PC-3 (cell line): ENCODE measurements at regions not wholly inside any gene's neighbourhood (a gene's known extent, or its start where the extent isn't known, plus 50 kb on each side); places are given as distances from the start of the nearest gene placed in this dataset.
A peak's percentile ranks its signal among the peaks of the same experiment; 100 is the strongest.

Experiments
- ATAC-seq: fragments of 200-7000 bp; cut with Tn5 transposase; 2 replicates; pipeline ENCODE4 v1.9.1; 2020; ENCODE audit warnings: mild to moderate bottlenecking, moderate library complexity
- BruUV-seq: library from RNA; stranded (reverse); fragments of 400-500 nt; replicated peaks from 2 replicates; lab custom pipeline; 2021; lab: Mats Ljungman, UMichigan
- CTCF ChIA-PET: fragments of 300-600 bp; sonication (Branson Sonifier 250); formaldehyde crosslinking; loops from one replicate; lab custom pipeline; 2022; ENCODE audit warnings: antibody characterized with exemption; lab: Charles Lee
- POLR2A ChIA-PET: fragments of 300-600 bp; sonication (Branson Sonifier 250); formaldehyde crosslinking; loops from one replicate; lab custom pipeline; 2022; ENCODE audit warnings: antibody characterized with exemption; ENCODE audit not compliant: unreplicated experiment; lab: Charles Lee
- DNase-seq: peaks from one replicate; pipeline ENCODE4 v3.0.0-alpha.2; 2015
- H2AFZ ChIP-seq: fragments of 300-600 bp; sonication (generic); 2 replicates; pipeline ENCODE4 v1.6.0; 2016; ENCODE audit warnings: antibody characterized with exemption, low read length
- H3F3A ChIP-seq: fragments of 300-600 bp; sonication (generic); one replicate; pipeline ENCODE4 v1.6.0; 2017; ENCODE audit warnings: antibody characterized with exemption, low read length, control low read depth, mild to moderate bottlenecking; ENCODE audit not compliant: unreplicated experiment
- H3K27ac ChIP-seq: fragments of 300-600 bp; sonication (generic); 2 replicates; pipeline ENCODE4 v1.5.1; 2016; ENCODE audit warnings: mild to moderate bottlenecking, low read length
- H3K27me3 ChIP-seq: fragments of 300-600 bp; sonication (generic); 2 replicates; pipeline ENCODE4 v1.6.1; 2016; ENCODE audit warnings: low read length, mixed read lengths
- H3K36me3 ChIP-seq: fragments of 300-600 bp; sonication (generic); 2 replicates; pipeline ENCODE4 v1.6.1; 2016; ENCODE audit warnings: low read depth, mixed run types, low read length, mixed read lengths
- H3K4me1 ChIP-seq: fragments of 300-600 bp; sonication (generic); 2 replicates; pipeline ENCODE4 v1.5.1; 2016; ENCODE audit warnings: low read length; ENCODE audit not compliant: insufficient read depth
- H3K4me2 ChIP-seq: fragments of 300-600 bp; sonication (generic); 2 replicates; pipeline ENCODE4 v1.6.0; 2016; ENCODE audit warnings: low read length
- H3K4me3 ChIP-seq: fragments of 300-600 bp; sonication (generic); 2 replicates; pipeline ENCODE4 v1.5.1; 2016; ENCODE audit warnings: mild to moderate bottlenecking, low read length, mixed read lengths
- H3K79me2 ChIP-seq: fragments of 300-600 bp; sonication (generic); 2 replicates; pipeline ENCODE4 v1.6.1; 2017; ENCODE audit warnings: low read length, mixed read lengths
- H3K9ac ChIP-seq: fragments of 300-600 bp; sonication (generic); 2 replicates; pipeline ENCODE4 v1.6.0; 2016; ENCODE audit warnings: mild to moderate bottlenecking, low read length
- H3K9me2 ChIP-seq: fragments of 300-600 bp; sonication (generic); replicated peaks from 2 replicates; pipeline ENCODE4 v1.6.1; 2016; ENCODE audit warnings: mixed run types, low read length, mixed read lengths
- H3K9me3 ChIP-seq: fragments of 300-600 bp; sonication (generic); 2 replicates; pipeline ENCODE4 v1.6.1; 2016; ENCODE audit warnings: low read length, mixed read lengths
- H4K20me1 ChIP-seq: fragments of 300-600 bp; sonication (generic); 2 replicates; pipeline ENCODE4 v1.6.1; 2016; ENCODE audit warnings: low read length, mixed read lengths
- EZH2 ChIP-seq: fragments of 300-600 bp; sonication (generic); IDR thresholded peaks from one replicate; pipeline ENCODE4 v1.6.1; 2017; ENCODE audit warnings: antibody characterized with exemption, mild to moderate bottlenecking, low read length; ENCODE audit not compliant: unreplicated experiment
- EZH2phosphoT487 ChIP-seq: fragments of 300-600 bp; sonication (generic); IDR thresholded peaks from 2 replicates; pipeline ENCODE4 v1.6.1; 2018; ENCODE audit warnings: mild to moderate bottlenecking, antibody characterized with exemption, low read length, borderline replicate concordance
- intact Hi-C: fragments of 100-400 bp; cut with micrococcal nuclease; formaldehyde crosslinking; loops from 2 replicates; pipeline ENCODE4 v1.9.0; 2023
- TF ChIP-seq, protein P1 (sequence below): fragments of 300-600 bp; sonication (generic); conservative IDR thresholded peaks from 2 replicates; pipeline ENCODE4 v1.5.1; 2017; ENCODE audit warnings: antibody characterized with exemption, low read depth, mild to moderate bottlenecking, low read length

DNA sequence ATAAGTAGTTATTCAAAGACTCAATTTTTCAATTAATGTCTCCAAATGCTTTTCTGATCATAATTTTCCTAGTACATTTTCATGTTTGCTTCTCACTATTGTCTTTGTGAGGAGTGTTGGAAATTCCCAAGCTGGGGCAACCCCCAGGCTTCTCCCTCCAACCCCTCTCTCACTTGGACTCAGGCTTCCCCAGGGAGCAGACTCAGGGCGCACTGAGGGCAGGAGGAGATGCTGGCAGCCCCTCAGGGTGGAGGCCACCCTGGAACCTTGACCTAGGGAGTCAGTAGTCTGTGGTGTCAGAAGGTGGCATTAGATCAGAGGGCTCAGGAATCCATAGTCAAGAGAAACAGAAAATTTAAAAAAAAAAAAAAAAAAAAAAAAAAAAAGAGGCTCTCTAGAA lies 86.5 kb upstream of the IRS2 start:
- peaks cover 45% of the 10 kb centered on the region for H3K4me1 ChIP-seq

DNA sequence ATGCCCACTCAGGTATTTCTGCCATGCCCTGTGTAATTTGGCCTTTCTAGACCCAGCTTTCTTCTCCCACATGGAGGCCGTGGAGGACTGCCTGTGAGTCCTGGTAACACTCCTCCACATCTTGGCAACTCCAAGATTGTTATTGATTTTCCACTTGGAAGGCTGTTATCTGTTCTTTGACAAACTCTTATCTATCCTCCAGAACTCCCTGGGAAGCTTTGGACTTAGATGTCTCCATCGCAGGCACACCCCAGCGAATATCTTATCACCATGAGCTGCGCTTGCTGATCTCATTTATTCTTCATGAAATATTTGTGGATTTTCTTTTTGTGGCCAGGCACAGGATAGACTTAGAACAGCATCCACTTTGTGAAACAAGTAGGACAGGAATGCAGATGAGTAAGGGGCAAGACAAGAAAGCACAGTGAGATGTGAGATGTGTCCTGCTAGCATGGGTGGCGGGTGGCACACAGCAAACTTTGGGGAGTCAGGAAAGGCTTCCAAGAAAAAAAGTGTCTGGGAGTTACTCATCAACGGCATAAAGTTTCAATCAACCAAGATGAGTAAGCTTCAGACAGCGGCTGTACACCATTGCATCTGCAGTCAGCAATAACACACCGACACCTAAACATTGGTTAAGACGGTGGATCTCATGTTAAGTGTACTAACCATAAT lies 84.5 kb upstream of the IRS2 start:
- H3K27ac ChIP-seq, result no peak overlapping the region

More for the DNA sequence above, 86.5 kb upstream of the IRS2 start:
- ChIA-PET POLR2A (no interaction called here), CTCF (no interaction called here)
- H3K9me2 ChIP-seq, result no peaks in the 10 kb centered on the region
- DNase-seq, result no peak
- BruUV-seq, result no TSS peak
- H3K4me3 ChIP-seq, result no peak overlapping the region
- H4K20me1 ChIP-seq, result no peaks in the 10 kb centered on the region
- no peaks in the 10 kb centered on the region for H3K36me3 ChIP-seq
- intact Hi-C loops, result no loop called here
- ATAC-seq, result no peak
- H3K79me2 ChIP-seq, result no peaks in the 10 kb centered on the region
- H2AFZ ChIP-seq, result no peak overlapping the region
- H3K27ac ChIP-seq, result no peak overlapping the region
- no peak overlapping the region for H3K9ac ChIP-seq
- no peaks in the 10 kb centered on the region for H3K27me3 ChIP-seq
- TF ChIP-seq EZH2 (no peak), EZH2phosphoT487 (no peak)
- TF ChIP-seq, protein P1, sequence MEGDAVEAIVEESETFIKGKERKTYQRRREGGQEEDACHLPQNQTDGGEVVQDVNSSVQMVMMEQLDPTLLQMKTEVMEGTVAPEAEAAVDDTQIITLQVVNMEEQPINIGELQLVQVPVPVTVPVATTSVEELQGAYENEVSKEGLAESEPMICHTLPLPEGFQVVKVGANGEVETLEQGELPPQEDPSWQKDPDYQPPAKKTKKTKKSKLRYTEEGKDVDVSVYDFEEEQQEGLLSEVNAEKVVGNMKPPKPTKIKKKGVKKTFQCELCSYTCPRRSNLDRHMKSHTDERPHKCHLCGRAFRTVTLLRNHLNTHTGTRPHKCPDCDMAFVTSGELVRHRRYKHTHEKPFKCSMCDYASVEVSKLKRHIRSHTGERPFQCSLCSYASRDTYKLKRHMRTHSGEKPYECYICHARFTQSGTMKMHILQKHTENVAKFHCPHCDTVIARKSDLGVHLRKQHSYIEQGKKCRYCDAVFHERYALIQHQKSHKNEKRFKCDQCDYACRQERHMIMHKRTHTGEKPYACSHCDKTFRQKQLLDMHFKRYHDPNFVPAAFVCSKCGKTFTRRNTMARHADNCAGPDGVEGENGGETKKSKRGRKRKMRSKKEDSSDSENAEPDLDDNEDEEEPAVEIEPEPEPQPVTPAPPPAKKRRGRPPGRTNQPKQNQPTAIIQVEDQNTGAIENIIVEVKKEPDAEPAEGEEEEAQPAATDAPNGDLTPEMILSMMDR, result no peak
- no peak overlapping the region for H3K4me2 ChIP-seq
- no peaks in the 10 kb centered on the region for H3F3A ChIP-seq
- H3K9me3 ChIP-seq, result no peaks in the 10 kb centered on the region

DNA sequence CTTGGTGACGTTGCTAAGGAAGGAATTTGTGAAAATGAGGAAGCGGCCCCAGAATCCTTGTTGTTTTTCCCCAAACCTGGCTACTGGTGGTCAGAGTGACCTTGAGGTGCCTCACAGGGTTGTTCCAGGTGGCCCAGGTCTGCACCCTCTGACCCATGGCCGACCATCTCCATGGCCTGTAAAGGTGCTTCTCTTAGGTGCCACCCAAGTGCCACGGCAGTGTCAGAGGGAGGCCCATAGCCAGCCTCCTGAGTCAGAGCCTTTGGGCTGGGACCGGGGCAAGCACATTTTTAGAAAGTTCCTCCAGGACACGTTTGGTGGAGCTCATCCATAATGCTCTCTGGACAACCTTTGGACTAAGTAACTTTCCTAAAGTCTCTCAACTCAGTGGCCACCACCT lies 83.9 kb upstream of the IRS2 start:
- Histone ChIP-seq H3K4me1 (peaks cover 43% of the 10 kb centered on the region), H3K27ac (no peak overlapping the region), H3K9me3 (no peaks in the 10 kb centered on the region), H3K9me2 (no peaks in the 10 kb centered on the region), H3K27me3 (no peaks in the 10 kb centered on the region), H3K4me3 (no peak overlapping the region), H3K79me2 (no peaks in the 10 kb centered on the region), H3K4me2 (no peak overlapping the region), H4K20me1 (no peaks in the 10 kb centered on the region), H3F3A (no peaks in the 10 kb centered on the region), H3K36me3 (no peaks in the 10 kb centered on the region), H2AFZ (no peak overlapping the region), H3K9ac (no peak overlapping the region)
- BruUV-seq, result no TSS peak
- POLR2A ChIA-PET, result no interaction called here
- CTCF ChIA-PET, result no interaction called here
- ATAC-seq (no peak), DNase-seq (no peak)
- intact Hi-C loops, result no loop called here
- TF ChIP-seq, protein P1, result no peak
- TF ChIP-seq EZH2phosphoT487 (no peak), EZH2 (no peak)

More for the DNA sequence above, 84.5 kb upstream of the IRS2 start:
- ATAC-seq (peak; percentile 58), DNase-seq (peak; percentile 59)
- POLR2A ChIA-PET, result interaction anchor here (0.5 kb wide), 1 partner anchor 1999 kb away, joined by 6 read pairs; no protein-coding TSS in a partner anchor
- Histone ChIP-seq H3K9ac (no peak overlapping the region), H4K20me1 (no peaks in the 10 kb centered on the region), H3K4me1 (peaks cover 45% of the 10 kb centered on the region), H3F3A (no peaks in the 10 kb centered on the region), H3K9me2 (no peaks in the 10 kb centered on the region), H3K4me3 (no peak overlapping the region), H2AFZ (peak overlapping the region; percentile 11; the same call in 1 of the 2 replicates), H3K79me2 (no peaks in the 10 kb centered on the region), H3K27me3 (no peaks in the 10 kb centered on the region), H3K36me3 (no peaks in the 10 kb centered on the region), H3K9me3 (no peaks in the 10 kb centered on the region), H3K4me2 (peak overlapping the region; percentile 38)
- CTCF ChIA-PET, result no interaction called here
- BruUV-seq, result no TSS peak
- TF ChIP-seq EZH2phosphoT487, result no peak
- TF ChIP-seq, protein P1, result no peak
- TF ChIP-seq EZH2, result no peak
- intact Hi-C loops, result no loop called here
